IMR-90 (cell line): ENCODE measurements at regions not wholly inside any gene's neighbourhood (a gene's known extent, or its start where the extent isn't known, plus 50 kb on each side); places are given as distances from the start of the nearest gene placed in this dataset.
A peak's percentile ranks its signal among the peaks of the same experiment; 100 is the strongest.

Experiments used
- ATAC-seq: fragments of 200-7000 bp; cut with Tn5 transposase; 2 replicates; pipeline ENCODE4 v1.9.1; 2020; ENCODE audit warnings: low read depth, mild to moderate bottlenecking, moderate library complexity
- BruUV-seq: library from RNA; stranded (reverse); fragments of 400-500 nt; replicated peaks from 2 replicates; lab custom pipeline; 2021; lab: Mats Ljungman, UMichigan
- CTCF ChIA-PET: fragments of 300-600 bp; formaldehyde crosslinking; extraction: SDS; loops from one replicate; lab custom pipeline; 2021; ENCODE audit warnings: antibody characterized with exemption; lab: Yijun Ruan, JAX
- POLR2A ChIA-PET: fragments of 300-600 bp; sonication (Branson Sonifier 250); formaldehyde crosslinking; loops from one replicate; lab custom pipeline; 2022; ENCODE audit warnings: antibody characterized with exemption; ENCODE audit not compliant: unreplicated experiment; lab: Charles Lee
- DNase-seq: peaks from one replicate; pipeline ENCODE4 v3.0.0; 2013
- H2AFZ ChIP-seq: replicated peaks from 2 replicates; pipeline ENCODE3; 2013; ENCODE audit warnings: low read length, mild to moderate bottlenecking; ENCODE audit not compliant: poor library complexity
- H2AK5ac ChIP-seq: 2 replicates; pipeline ENCODE4 v1.6.1; 2013; ENCODE audit warnings: low read depth, low read length, inconsistent platforms
- H2AK9ac ChIP-seq: replicated peaks from 2 replicates; pipeline ENCODE3; 2013; ENCODE audit warnings: mild to moderate bottlenecking, low read depth, low read length, moderate library complexity; ENCODE audit not compliant: poor library complexity
- H2BK120ac ChIP-seq: 2 replicates; pipeline ENCODE4 v1.6.1; 2013; ENCODE audit warnings: low read depth, low read length, inconsistent platforms
- H2BK15ac ChIP-seq: 3 replicates; pipeline ENCODE4 v1.6.1; 2013; ENCODE audit warnings: low read depth, low read length, inconsistent platforms
- H2BK20ac ChIP-seq: 2 replicates; pipeline ENCODE4 v1.6.1; 2013; ENCODE audit warnings: low read depth, mild to moderate bottlenecking, inconsistent platforms, low read length, moderate library complexity
- H2BK5ac ChIP-seq: 2 replicates; pipeline ENCODE4 v1.6.1; 2013; ENCODE audit warnings: mild to moderate bottlenecking, low read depth, low read length, inconsistent platforms; ENCODE audit not compliant: poor library complexity, severe bottlenecking
- H3K14ac ChIP-seq: replicated peaks from 2 replicates; pipeline ENCODE4 v1.6.1; 2013; ENCODE audit warnings: low read depth, low read length, inconsistent platforms
- H3K18ac ChIP-seq: 2 replicates; pipeline ENCODE4 v1.6.1; 2013; ENCODE audit warnings: low read depth, low read length, control low read depth
- H3K23ac ChIP-seq: 2 replicates; pipeline ENCODE4 v1.6.1; 2013; ENCODE audit warnings: low read depth, low read length, inconsistent platforms
- H3K27ac ChIP-seq: 2 replicates; pipeline ENCODE4 v1.5.1; 2013; ENCODE audit warnings: mild to moderate bottlenecking, control low read depth, low read length; ENCODE audit not compliant: insufficient read depth
- H3K27me3 ChIP-seq: 2 replicates; pipeline ENCODE4 v1.6.1; 2013; ENCODE audit warnings: low read length; ENCODE audit not compliant: control insufficient read depth, insufficient read depth
- H3K36me3 ChIP-seq: 2 replicates; pipeline ENCODE4 v1.6.1; 2013; ENCODE audit warnings: low read length, mixed read lengths; ENCODE audit not compliant: control insufficient read depth, insufficient read depth
- H3K4ac ChIP-seq: 2 replicates; pipeline ENCODE4 v1.6.1; 2013; ENCODE audit warnings: low read depth, low read length, inconsistent platforms
- H3K4me1 ChIP-seq: 2 replicates; pipeline ENCODE4 v1.6.1; 2013; ENCODE audit warnings: low read length, mixed read lengths; ENCODE audit not compliant: control insufficient read depth, insufficient read depth
- H3K4me2 ChIP-seq: 2 replicates; pipeline ENCODE4 v1.6.1; 2013; ENCODE audit warnings: low read depth, mild to moderate bottlenecking, control low read depth, low read length, moderate library complexity
- H3K4me3 ChIP-seq: 2 replicates; pipeline ENCODE4 v1.5.1; 2013; ENCODE audit warnings: low read depth, mild to moderate bottlenecking, control low read depth, low read length, moderate library complexity; ENCODE audit not compliant: insufficient read depth
- H3K56ac ChIP-seq: 2 replicates; pipeline ENCODE4 v1.6.1; 2013; ENCODE audit warnings: low read length, inconsistent platforms; ENCODE audit not compliant: insufficient read depth; ENCODE audit errors: extremely low read depth
- H3K79me1 ChIP-seq, 2 experiments: 2 replicates each; pipeline ENCODE4 v1.6.1; 2013; ENCODE audit warnings: low read length in 2 of 2, inconsistent platforms in 1 of 2, low read depth in 1 of 2
- H3K9ac ChIP-seq: 2 replicates; pipeline ENCODE4 v1.6.1; 2013; ENCODE audit warnings: low read depth, low read length, control low read depth
- H3K9me1 ChIP-seq: 2 replicates; pipeline ENCODE4 v1.6.1; 2013; ENCODE audit warnings: low read length, inconsistent platforms; ENCODE audit not compliant: insufficient read depth
- H3K9me3 ChIP-seq: 2 replicates; pipeline ENCODE4 v1.6.1; 2013; ENCODE audit warnings: low read length; ENCODE audit not compliant: control insufficient read depth, insufficient read depth
- H4K20me1 ChIP-seq: 2 replicates; pipeline ENCODE4 v1.6.1; 2013; ENCODE audit warnings: low read length, inconsistent platforms; ENCODE audit not compliant: insufficient read depth
- H4K5ac ChIP-seq: 2 replicates; pipeline ENCODE4 v1.6.1; 2013; ENCODE audit warnings: mild to moderate bottlenecking, low read depth, low read length, control low read depth
- H4K8ac ChIP-seq, 2 experiments: 2 replicates each; pipeline ENCODE4 v1.6.1; 2013; ENCODE audit warnings: low read depth in 2 of 2, low read length in 2 of 2, control low read depth in 1 of 2, inconsistent platforms in 1 of 2
- H4K91ac ChIP-seq: 2 replicates; pipeline ENCODE4 v1.6.1; 2013; ENCODE audit warnings: low read depth, low read length, inconsistent platforms; ENCODE audit not compliant: insufficient read depth
- CHD1 ChIP-seq: IDR thresholded peaks from 2 replicates; pipeline ENCODE4 v1.6.1; 2012; ENCODE audit warnings: low read depth, low read length, improper control_type of control experiment
- POLR2A ChIP-seq: IDR thresholded peaks from 2 replicates; pipeline ENCODE4 v1.6.1; 2012; ENCODE audit warnings: mild to moderate bottlenecking, low read depth, low read length
- RAD21 ChIP-seq: IDR thresholded peaks from 2 replicates; pipeline ENCODE4 v1.6.1; 2012; ENCODE audit warnings: low read length, improper control_type of control experiment
- SMC3 ChIP-seq: fragments of 150-350 bp; IDR thresholded peaks from 2 replicates; pipeline ENCODE4 v1.6.1; 2016; ENCODE audit warnings: low read depth, mild to moderate bottlenecking, antibody characterized with exemption, low read length, moderate library complexity
- WGBS, 2 experiments: methylation state at CpG; one replicate each; pipeline versions ENCODE4 v1.1.5 to v1.1.7; 2013; ENCODE audit warnings: missing lambda C conversion rate in 2 of 2; ENCODE audit not compliant: insufficient read length in 1 of 2; ENCODE audit errors: extremely low coverage in 2 of 2; 5-methylcytosine and 5-hydroxymethylcytosine counted together
- dilution Hi-C: fragments of 300-500 bp; cut with HindIII; formaldehyde crosslinking; loops from one replicate; pipeline ENCODE4 v1.14.3; 2018; ENCODE audit warnings: low sequenced_read_pairs; ENCODE audit not compliant: unreplicated experiment
- in situ Hi-C: fragments of 300-500 bp; cut with MboI; formaldehyde crosslinking; loops from 3 replicates; pipeline ENCODE4 v1.14.3; 2019; ENCODE audit warnings: low sequenced_read_pairs, inconsistent platforms, mixed read lengths
- intact Hi-C: fragments of 100-400 bp; cut with micrococcal nuclease; formaldehyde crosslinking; loops from 2 replicates; pipeline ENCODE4 v1.10.0; 2022
- TF ChIP-seq, protein P1 (sequence below): conservative IDR thresholded peaks from 2 replicates; pipeline ENCODE4 v1.5.1; 2012; ENCODE audit warnings: mild to moderate bottlenecking, low read depth, low read length, improper control_type of control experiment

DNA sequence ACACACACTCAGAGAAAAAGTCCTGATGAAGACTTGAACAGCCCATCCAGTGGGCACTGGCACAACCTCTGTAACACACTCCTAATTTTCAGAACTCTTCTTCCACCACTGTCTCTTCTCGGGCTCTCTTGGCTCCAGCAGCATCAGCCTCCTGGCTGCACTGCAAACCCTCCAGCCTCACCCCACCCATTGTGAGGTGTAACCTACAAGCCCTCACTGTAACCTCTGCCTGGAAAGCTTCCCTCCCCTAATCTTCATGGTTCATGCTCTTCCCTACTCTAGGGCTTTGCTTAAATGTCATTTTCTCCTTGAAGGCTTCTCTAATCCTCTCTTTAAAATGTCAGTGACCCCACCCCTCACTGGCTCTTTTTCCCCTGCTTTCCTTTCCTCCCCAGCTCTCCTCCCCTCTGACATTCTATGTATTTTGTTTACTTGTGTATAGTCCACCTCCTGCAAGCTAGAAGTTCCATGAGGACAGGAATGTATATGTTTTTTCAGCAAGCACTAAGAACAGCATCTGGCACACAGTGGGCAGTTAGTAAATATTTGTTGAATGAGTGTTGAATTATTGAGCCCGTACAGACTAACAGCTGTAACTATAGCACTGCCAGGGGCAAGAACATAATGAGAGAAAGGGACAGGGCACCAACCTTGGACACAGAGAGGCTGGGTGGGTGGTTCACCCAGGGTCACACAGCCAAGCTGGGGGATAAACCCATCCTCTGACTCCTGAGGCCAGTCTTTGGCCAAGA is 76.4 kb downstream of the ESM1 start (continued):
- no peak for TF ChIP-seq CHD1

DNA sequence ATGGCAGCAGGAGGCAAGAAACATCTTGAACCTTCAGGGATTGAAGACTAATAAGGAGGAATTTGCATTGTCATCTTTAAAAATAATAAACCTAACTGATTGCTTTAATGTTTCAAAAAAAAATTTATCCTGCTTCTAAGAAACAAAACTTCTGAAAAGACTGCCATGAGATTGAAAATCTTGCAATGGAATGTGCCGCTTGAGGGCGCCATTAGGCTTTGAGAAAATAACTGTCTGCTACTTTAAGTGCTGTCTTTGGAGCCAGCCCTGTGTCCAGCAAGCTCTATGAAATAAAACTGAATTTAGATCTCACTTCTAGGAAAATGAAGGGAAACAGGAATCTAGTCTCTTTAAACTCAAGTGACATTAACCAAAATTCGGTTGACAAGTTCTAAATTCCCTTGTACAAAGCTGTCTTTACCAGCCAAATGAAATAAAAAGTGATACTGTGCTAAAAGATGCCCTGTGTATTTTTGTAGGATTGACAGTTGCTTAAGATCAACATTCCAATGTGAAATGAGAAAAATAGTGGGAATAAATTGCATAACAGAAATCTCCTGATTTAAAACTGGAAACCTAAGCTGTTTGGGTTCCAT is 79.4 kb downstream of the ESM1 start:
- Histone ChIP-seq H3K4ac (no peak overlapping the region), H3K23ac (no peak overlapping the region), H2BK120ac (no peak overlapping the region), H2BK15ac (no peak overlapping the region), H2AK9ac (no peak overlapping the region), H3K14ac (no peak overlapping the region), H3K4me3 (no peak overlapping the region), H3K27ac (no peak overlapping the region), H3K27me3 (no peaks in the 10 kb centered on the region), H3K9me1 (peaks cover 6% of the 10 kb centered on the region; the same call in 1 of the 2 replicates), H2BK20ac (peak overlapping the region; percentile 29; the same call in 1 of the 2 replicates), H3K79me1 (no peaks in the 10 kb centered on the region; a peak in 1 of 4 replicates), H3K36me3 (no peaks in the 10 kb centered on the region), H2AK5ac (peak overlapping the region; percentile 39; the same call in 1 of the 2 replicates), H4K8ac (no peak overlapping the region), H2BK5ac (no peak overlapping the region), H2AFZ (no peak overlapping the region), H4K20me1 (0 out of 2 replicates have a peak, but pooled peaks cover 2% of the 10 kb centered on the region), H3K18ac (no peak overlapping the region), H3K9ac (no peak overlapping the region), H3K4me2 (no peak overlapping the region), H3K4me1 (peaks cover 25% of the 10 kb centered on the region), H3K9me3 (no peaks in the 10 kb centered on the region), H3K56ac (no peak overlapping the region), H4K5ac (no peak overlapping the region), H4K91ac (no peak overlapping the region)
- DNase-seq (peak; percentile 82), ATAC-seq (peak; percentile 53)
- POLR2A ChIA-PET, result interaction anchor here (1.6 kb wide), 1 partner anchor 254 kb away, joined by 9 read pairs; the partner anchor contains the start of gene GPX8
- no CpG with 5 or more reads among the region's 3 CpGs for WGBS, 2 experiments
- BruUV-seq, result no TSS peak
- intact Hi-C loops, result loop anchor here (1.0 kb wide), 3 partner anchors 38 to 254 kb away; partner anchors contain the start of gene GPX8
- in situ Hi-C loops, result loop anchor here (5.0 kb wide), 1 partner anchor 251 kb away; no protein-coding TSS in a partner anchor
- TF ChIP-seq POLR2A (no peak), RAD21 (peak; percentile 84), SMC3 (peak; percentile 85)
- TF ChIP-seq, protein P1, sequence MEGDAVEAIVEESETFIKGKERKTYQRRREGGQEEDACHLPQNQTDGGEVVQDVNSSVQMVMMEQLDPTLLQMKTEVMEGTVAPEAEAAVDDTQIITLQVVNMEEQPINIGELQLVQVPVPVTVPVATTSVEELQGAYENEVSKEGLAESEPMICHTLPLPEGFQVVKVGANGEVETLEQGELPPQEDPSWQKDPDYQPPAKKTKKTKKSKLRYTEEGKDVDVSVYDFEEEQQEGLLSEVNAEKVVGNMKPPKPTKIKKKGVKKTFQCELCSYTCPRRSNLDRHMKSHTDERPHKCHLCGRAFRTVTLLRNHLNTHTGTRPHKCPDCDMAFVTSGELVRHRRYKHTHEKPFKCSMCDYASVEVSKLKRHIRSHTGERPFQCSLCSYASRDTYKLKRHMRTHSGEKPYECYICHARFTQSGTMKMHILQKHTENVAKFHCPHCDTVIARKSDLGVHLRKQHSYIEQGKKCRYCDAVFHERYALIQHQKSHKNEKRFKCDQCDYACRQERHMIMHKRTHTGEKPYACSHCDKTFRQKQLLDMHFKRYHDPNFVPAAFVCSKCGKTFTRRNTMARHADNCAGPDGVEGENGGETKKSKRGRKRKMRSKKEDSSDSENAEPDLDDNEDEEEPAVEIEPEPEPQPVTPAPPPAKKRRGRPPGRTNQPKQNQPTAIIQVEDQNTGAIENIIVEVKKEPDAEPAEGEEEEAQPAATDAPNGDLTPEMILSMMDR, result peak; percentile 87
- CTCF ChIA-PET, result interaction anchor here (0.7 to 3.2 kb wide), 10 partner anchors 9 to 355 kb away, joined by 3 to 15 read pairs (median 4); partner anchors contain the start of genes CDC20B and GPX8
- dilution Hi-C loops, result no loop called here
